GM12873 (cell line): ENCODE measurements at regions not wholly inside any gene's neighbourhood (a gene's known extent, or its start where the extent isn't known, plus 50 kb on each side); places are given as distances from the start of the nearest gene placed in this dataset.

Experiments used
- CTCF ChIP-seq: IDR thresholded peaks from 2 replicates; pipeline ENCODE4 v1.5.1; 2012; ENCODE audit warnings: low read depth, mild to moderate bottlenecking, moderate library complexity, low read length, control low read depth; ENCODE audit not compliant: insufficient read depth; ENCODE audit errors: missing control alignments

DNA sequence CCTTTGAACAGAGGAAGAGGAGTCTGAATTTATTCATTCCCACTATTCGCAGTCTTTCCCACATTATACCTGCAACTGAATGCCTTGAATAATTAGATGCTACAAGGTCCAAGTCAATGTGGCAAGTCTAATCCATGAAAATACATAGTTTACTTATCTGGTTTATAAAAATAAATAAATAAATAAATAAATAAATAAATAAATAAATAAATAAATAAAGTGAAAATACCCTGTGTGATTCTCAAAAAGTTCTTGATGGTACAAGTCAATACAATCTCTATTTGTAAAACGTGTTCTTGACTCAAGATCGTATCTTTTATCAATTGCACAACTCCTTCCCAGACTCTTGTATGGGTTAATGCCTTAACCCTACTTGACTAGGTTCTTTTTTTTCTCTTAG, 417.7 kb downstream of the ZWINT start:
- TF ChIP-seq CTCF: no peak

GRCh38 chr10:55929291-55929690, 431.8 kb downstream of the ZWINT start:
- no peak for TF ChIP-seq CTCF

- no peak for TF ChIP-seq CTCF
Measured at GRCh38 chr10:55897490-55897921, 463.6 kb downstream of the ZWINT start.

DNA sequence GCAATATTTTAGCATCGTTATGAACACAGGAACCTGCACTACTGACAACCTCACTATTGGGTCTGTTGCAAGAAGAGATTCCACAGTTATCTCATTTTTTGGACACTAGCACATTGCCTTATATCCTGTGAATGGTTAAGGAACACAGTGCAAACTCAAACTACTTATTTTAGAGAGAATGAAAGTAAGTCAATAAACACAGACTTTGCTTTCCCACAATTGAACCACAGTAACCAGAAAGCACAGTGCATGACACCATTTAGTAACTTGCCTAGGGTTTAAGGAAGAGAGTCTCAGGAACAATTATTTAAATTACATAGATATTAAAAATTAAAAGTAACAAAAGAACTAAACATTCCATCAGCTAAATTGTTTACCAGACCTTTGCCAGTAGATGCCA, 468.8 kb downstream of the ZWINT start:
- TF ChIP-seq CTCF: no peak

GRCh38 chr10:55881588-55881987, 479.5 kb downstream of the ZWINT start:
- no peak for TF ChIP-seq CTCF

DNA sequence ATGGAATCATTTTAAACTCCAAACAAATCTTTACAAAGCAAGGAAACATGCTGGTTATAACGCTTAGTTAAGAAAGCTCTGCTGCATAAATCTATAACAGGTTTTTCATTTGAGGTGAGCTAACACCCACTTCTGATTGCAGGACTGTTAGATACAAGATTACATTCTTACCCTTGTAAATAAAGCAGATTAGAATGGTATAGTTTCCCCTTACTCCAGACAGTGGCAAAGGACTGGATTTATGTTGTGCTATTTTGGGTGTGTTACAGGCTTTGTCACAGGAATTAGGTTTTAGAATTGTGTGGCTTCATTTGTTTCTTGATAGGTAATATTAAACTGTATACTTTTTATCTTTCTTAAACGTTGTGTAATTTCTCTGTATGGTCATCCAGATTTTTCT, 487.6 kb downstream of the ZWINT start:
- no peak for TF ChIP-seq CTCF

DNA sequence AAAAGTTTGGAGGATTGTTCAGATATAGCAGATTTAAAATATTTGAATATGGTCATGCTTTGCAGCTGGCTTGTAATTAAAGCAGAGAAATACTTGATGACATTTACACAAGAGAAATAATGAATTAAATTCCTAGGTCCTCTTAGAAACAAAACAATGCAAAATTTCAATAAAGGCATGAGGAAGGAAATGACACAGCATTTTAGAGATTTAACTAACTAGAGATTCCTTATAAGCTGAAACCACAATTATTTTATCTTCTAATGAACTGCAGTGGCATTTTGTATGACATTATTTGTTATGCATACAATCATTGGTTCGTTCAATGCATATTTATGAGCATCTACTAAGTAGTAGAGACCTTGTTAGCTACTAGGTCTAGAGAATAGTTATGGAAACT, 490.9 kb downstream of the ZWINT start:
- no peak for TF ChIP-seq CTCF

- no peak for TF ChIP-seq CTCF
Measured at GRCh38 chr10:55867848-55868247, 493.2 kb downstream of the ZWINT start.
